ENCODE measurements at regions not wholly inside any gene's neighbourhood (a gene's known extent, or its start where the extent isn't known, plus 50 kb on each side); places are given as distances from the start of the nearest gene placed in this dataset.

DNA sequence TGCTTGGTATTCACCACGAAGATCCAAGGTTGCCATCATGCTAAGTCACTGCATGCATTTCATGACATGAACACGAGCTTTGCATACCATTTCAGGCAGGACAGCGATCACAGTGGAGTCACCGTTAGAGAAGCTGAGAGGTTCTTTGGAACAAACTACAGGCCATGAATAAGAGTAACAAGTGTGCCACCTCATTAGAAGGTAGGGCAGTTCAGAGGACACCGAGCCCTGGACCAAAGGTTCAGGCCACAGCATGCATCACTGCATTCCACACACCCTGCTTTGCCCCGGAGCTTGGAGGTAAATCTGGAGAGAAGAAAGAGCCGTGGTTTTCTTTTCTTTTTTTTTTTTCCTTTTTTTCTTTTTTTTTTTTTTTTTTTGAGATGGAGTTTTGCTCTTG lies 66.9 kb upstream of the CDH4 start:
- no peak for DNase-seq

DNA sequence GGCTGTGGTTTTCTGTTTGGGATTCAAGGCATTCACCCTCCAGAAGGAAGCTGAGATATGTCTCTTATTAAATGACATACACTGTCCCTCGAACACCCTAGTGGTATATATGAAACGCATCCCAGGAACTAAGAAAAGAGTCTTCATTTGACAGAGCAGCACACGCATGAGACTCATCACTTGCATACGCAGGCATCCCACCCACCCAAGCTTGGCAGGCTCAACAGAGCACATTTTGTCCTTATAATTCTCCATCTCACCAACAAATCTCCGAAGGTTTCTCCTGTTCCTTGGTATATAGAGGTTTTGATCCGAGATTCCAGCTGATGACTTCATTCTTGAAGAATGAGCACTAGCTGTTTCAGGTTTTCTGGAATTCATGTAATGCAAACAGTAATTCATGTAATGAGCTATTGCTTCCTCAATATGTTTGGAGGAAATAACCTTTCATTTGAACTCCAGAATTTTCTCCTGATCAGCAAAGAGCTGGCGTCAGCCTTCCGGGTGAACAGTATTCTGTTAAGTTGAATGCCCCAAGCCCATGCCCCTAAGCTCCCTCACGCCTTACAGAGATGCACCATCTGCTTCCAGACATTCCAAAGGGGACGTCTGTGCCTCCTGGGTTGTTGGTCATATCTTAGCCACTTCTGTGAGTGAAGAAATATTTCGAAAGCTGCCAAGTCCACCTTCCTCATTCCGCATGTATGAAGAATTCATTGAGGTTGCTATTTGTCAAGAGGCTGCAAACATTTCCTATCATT lies 66.0 kb upstream of the CDH4 start:
- no peak for DNase-seq

DNA sequence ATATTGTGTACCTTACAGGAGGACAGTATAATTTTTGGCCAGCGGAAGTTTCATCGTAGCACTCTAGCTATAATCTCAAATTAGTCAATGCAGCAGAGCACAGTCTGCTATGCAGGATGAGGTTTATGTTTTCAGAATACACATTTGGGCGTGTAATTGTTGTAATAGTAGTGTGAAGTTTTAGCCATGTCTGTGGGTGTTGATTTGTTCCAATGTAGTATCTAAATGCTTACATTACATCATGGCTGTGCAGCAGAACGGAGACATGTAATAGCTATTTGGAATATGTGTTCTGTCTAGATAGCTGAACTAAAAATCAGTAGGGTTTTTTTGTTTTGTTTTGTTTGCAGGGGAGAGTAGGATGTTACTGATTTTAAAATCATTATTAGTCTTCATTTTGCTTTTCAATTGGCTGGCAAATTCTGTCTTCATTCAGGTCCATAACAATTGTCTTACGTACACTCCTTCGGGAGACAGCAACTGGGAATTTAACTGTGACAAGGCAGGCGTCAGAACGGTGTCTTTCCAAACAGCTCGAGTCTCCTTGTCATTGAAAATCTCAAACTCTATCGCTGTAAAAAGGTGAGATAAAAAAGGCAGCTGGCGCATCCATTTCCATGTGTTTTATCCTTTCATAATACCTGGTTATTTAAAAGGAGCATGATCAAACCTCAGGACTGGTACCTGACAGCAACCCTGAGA lies 65.1 kb upstream of the CDH4 start:
- DNase-seq: no peak

DNA sequence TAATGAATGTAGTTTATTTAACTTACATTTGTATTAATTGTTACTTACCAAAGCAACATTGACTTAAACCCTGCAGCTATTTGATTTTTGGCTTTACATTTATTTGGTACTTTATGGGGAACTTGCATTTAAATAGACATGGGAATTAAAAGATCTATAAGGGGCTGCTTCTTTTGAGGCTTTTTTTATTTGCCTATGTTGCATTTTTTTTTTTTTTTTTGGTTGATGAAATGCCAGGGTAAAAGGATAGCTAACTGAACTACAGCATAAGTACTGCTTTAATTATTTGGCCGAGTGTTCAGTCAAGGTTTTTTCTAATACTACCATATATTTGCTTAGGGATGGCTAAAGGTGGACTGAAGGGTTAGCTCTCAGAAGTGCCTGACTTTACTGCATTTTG lies 62.5 kb upstream of the CDH4 start:
- no peak for DNase-seq

DNA sequence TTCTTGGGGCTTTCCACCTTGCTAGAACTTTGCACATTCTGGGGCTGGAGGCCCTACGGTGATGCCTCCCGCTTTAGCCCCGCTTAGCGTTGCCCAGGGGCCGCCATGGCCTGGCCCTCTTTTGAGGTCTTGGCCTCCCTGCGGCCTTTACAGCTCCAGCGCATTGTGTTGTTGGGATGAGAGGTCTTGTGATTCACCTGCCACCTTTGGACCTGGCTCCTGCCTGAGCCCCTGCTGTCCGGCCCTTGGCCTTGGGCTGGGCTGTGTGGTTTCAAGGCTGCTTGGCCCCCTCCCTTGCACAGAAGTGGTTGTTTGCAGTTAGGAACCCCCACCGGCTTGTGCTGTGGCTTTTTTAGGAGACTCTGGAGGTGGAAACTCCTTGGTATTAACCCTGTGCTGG lies 61.0 kb upstream of the CDH4 start:
- DNase-seq: no peak

DNA sequence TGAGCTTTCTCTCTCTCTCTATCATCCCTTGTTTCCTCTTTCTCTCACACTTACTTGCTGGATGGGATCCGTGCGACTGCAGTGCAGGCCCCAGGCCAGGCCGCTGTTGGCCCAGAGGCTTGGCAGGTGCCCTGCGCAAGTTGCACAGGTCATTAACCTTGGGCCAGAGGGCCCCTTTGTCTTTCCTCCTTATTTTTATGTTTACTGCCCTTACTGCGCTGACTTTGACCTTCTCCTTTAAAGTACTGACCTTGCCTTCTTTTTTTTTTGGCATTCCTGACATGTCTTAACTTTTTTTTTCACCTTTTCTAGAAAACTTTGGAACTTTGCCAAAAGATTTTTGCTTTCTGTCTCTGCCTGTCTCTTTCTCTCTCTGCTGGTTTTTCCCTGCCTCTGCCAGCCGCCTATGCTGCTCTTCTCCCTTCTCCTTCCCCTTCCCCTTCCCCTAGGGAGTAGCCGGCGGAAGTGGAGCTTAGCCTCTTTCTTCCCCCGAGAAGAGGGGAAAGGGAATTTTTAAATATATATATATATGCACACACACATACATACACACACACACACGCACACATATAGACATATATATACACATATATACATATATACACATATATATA lies 59.6 kb upstream of the CDH4 start:
- no peak for DNase-seq

DNA sequence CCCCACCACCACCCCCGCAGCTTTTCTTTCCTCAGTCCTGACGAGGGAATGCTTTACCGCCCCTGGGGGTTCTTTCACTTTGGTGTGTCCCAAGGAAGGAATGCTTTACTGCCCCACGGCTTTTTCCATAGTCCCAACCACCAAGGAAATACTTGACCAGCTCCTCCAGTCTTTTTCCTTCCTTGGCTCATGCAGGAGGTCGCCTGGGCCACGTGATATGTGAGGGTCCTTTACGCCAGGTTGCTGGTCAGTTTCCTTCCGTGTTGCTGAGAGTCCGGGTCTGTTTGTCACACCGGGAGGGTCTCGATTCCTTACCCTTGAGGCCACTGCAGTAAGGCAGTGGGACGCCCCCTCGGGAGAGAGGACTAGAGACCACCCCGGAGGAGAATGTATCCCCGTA lies 58.9 kb upstream of the CDH4 start:
- DNase-seq: no peak
